CD14-positive monocyte (primary cell): ENCODE measurements at regions not wholly inside any gene's neighbourhood (a gene's known extent, or its start where the extent isn't known, plus 50 kb on each side); places are given as distances from the start of the nearest gene placed in this dataset.

Source experiments
- DNase-seq, 3 donors: peaks; one replicate each; pipeline ENCODE4 v3.0.0-alpha.2; 2011 to 2022
- H2AFZ ChIP-seq: 2 replicates; pipeline ENCODE4 v1.6.0; 2012; ENCODE audit warnings: mild to moderate bottlenecking, low read depth, low read length, inconsistent platforms; ENCODE audit not compliant: insufficient read depth, poor library complexity, severe bottlenecking
- H3K27ac ChIP-seq, 2 donors: 1 replicate in 1 of 2; 2 replicates in 1 of 2; pipeline ENCODE4 v1.5.1; 2012 to 2013; ENCODE audit warnings: low read length in 2 of 2, control low read depth in 1 of 2, inconsistent platforms in 1 of 2, low read depth in 1 of 2, mild to moderate bottlenecking in 1 of 2
- H3K27me3 ChIP-seq, 2 donors: one replicate each; pipeline versions ENCODE4 v1.6.0 to v1.6.1; 2011 to 2013; ENCODE audit warnings: low read length in 2 of 2; ENCODE audit not compliant: control insufficient read depth in 2 of 2, insufficient read depth in 2 of 2
- H3K36me3 ChIP-seq, 2 donors: replicated peaks in 1 of 2; 1 replicate in 1 of 2; 2 replicates in 1 of 2; pipeline versions ENCODE4 v1.5.1 to v1.6.1; 2012 to 2013; ENCODE audit warnings: low read length in 2 of 2, control low read depth in 1 of 2, inconsistent platforms in 1 of 2, mild to moderate bottlenecking in 1 of 2; ENCODE audit not compliant: insufficient read depth in 2 of 2, control insufficient read depth in 1 of 2
- H3K4me1 ChIP-seq, 2 donors: 1 replicate in 1 of 2; 2 replicates in 1 of 2; pipeline versions ENCODE4 v1.5.1 to v1.6.1; 2012 to 2013; ENCODE audit warnings: low read length in 2 of 2, control low read depth in 1 of 2, inconsistent platforms in 1 of 2, mild to moderate bottlenecking in 1 of 2, moderate library complexity in 1 of 2; ENCODE audit not compliant: insufficient read depth in 2 of 2, control insufficient read depth in 1 of 2
- H3K4me2 ChIP-seq: replicated peaks from 2 replicates; pipeline ENCODE3; 2012; ENCODE audit warnings: low read length, moderate library complexity, mild to moderate bottlenecking; ENCODE audit not compliant: poor library complexity, severe bottlenecking; ENCODE audit errors: extremely low read depth
- H3K4me3 ChIP-seq, 3 experiments: fragments of 200-600 bp in 1 of 3; sonication (generic) in 1 of 3; replicated peaks in 1 of 3; 1 replicate in 2 of 3; 2 replicates in 1 of 3; pipeline ENCODE4 v1.5.1; 2011 to 2013; ENCODE audit warnings: low read length in 3 of 3, mild to moderate bottlenecking in 3 of 3, control low read depth in 2 of 3, low read depth in 2 of 3, inconsistent platforms in 1 of 3, moderate library complexity in 1 of 3
- H3K79me2 ChIP-seq: 2 replicates; pipeline ENCODE4 v1.6.0; 2012; ENCODE audit warnings: mild to moderate bottlenecking, control low read depth, inconsistent platforms, low read length, moderate library complexity; ENCODE audit not compliant: insufficient read depth
- H3K9ac ChIP-seq: 2 replicates; pipeline ENCODE4 v1.6.0; 2017; ENCODE audit warnings: low read length, mild to moderate bottlenecking; ENCODE audit not compliant: insufficient read depth, poor library complexity, severe bottlenecking
- H3K9me3 ChIP-seq, 2 donors: replicated peaks in 1 of 2; 1 replicate in 1 of 2; 2 replicates in 1 of 2; pipeline versions ENCODE4 v1.5.1 to v1.6.1; 2012 to 2013; ENCODE audit warnings: low read length in 2 of 2, control low read depth in 1 of 2; ENCODE audit not compliant: control insufficient read depth in 1 of 2, insufficient read depth in 1 of 2
- H4K20me1 ChIP-seq: 2 replicates; pipeline ENCODE4 v1.6.0; 2012; ENCODE audit warnings: mild to moderate bottlenecking, low read length, control low read depth, moderate library complexity; ENCODE audit not compliant: insufficient read depth
- H3K27ac Mint-ChIP-seq, 7 donors: one replicate each; pipeline ENCODE4 v1.8.0; 2020; ENCODE audit warnings: mild to moderate bottlenecking in 7 of 7, mixed read lengths in 7 of 7, moderate library complexity in 6 of 7, inconsistent platforms in 2 of 7
- H3K27me3 Mint-ChIP-seq, 3 donors: one replicate each; pipeline ENCODE4 v1.8.0; 2021 to 2022; ENCODE audit warnings: low read depth in 3 of 3, mild to moderate bottlenecking in 3 of 3, mixed read lengths in 3 of 3, moderate library complexity in 3 of 3, inconsistent platforms in 1 of 3
- H3K36me3 Mint-ChIP-seq, 2 donors: one replicate each; pipeline ENCODE4 v1.8.0; 2020; ENCODE audit warnings: mixed read lengths in 2 of 2, inconsistent platforms in 1 of 2, mild to moderate bottlenecking in 1 of 2
- H3K4me1 Mint-ChIP-seq: one replicate; pipeline ENCODE4 v1.8.0; 2020; ENCODE audit warnings: mild to moderate bottlenecking, mixed read lengths
- H3K4me3 Mint-ChIP-seq, 2 donors: one replicate each; pipeline ENCODE4 v1.8.0; 2020; ENCODE audit warnings: mild to moderate bottlenecking in 2 of 2, mixed read lengths in 2 of 2, moderate library complexity in 1 of 2
- H3K9me3 Mint-ChIP-seq, 7 donors: one replicate each; pipeline ENCODE4 v1.8.0; 2020 to 2022; ENCODE audit warnings: mixed read lengths in 7 of 7, mild to moderate bottlenecking in 6 of 7, moderate library complexity in 6 of 7, inconsistent platforms in 2 of 7
- CTCF ChIP-seq: fragments of 200-600 bp; IDR thresholded peaks from one replicate; pipeline ENCODE4 v1.8.0; 2022; ENCODE audit warnings: antibody characterized with exemption, mild to moderate bottlenecking
- WGBS: methylation state at CpG from one replicate; pipeline ENCODE4 v1.1.5; 2013; ENCODE audit warnings: missing lambda C conversion rate; ENCODE audit not compliant: insufficient coverage; 5-methylcytosine and 5-hydroxymethylcytosine counted together
- intact Hi-C, 2 donors: fragments of 100-400 bp; cut with micrococcal nuclease; formaldehyde crosslinking; loops; one replicate each; pipeline versions ENCODE4 v1.15.0 to v1.15.1; 2023

- TF ChIP-seq CTCF = no peak
- Histone ChIP-seq H3K36me3 (no peaks in the 10 kb centered on the region), H2AFZ (no peak overlapping the region), H3K4me2 (no peak overlapping the region), H3K79me2 (no peaks in the 10 kb centered on the region), H4K20me1 (no peaks in the 10 kb centered on the region), H3K4me3 (no peak overlapping the region), H3K9me3 (peaks cover 0 to 7% of the 10 kb centered on the region in 2 donors), H3K9ac (no peak overlapping the region), H3K27ac (no peak overlapping the region), H3K4me1 (no peaks in the 10 kb centered on the region), H3K27me3 (no peaks in the 10 kb centered on the region)
- H3K9me3 Mint-ChIP-seq = peaks cover 0 to 13% (median 6%) of the 10 kb centered on the region in 7 donors
- H3K4me1 Mint-ChIP-seq = no peaks in the 10 kb centered on the region
- no peak for DNase-seq
- WGBS = 74% methylated on average over 3 of the region's 3 CpGs
- peaks cover 4 to 6% (median 5%) of the 10 kb centered on the region in 3 donors for H3K27me3 Mint-ChIP-seq
- no peaks in the 10 kb centered on the region for H3K36me3 Mint-ChIP-seq
- no peak overlapping the region for H3K4me3 Mint-ChIP-seq
- intact Hi-C loops = no loop called here
- no peak overlapping the region for H3K27ac Mint-ChIP-seq
Measured at GRCh38 chr12:3417113-3417512, 73.9 kb upstream of the PRMT8 start.

- Mint-ChIP-seq H3K4me1 (no peaks in the 10 kb centered on the region), H3K4me3 (no peak overlapping the region), H3K36me3 (no peaks in the 10 kb centered on the region), H3K9me3 (peaks cover 0 to 19% (median 6%) of the 10 kb centered on the region in 7 donors), H3K27ac (no peak overlapping the region), H3K27me3 (peaks cover 6 to 7% (median 6%) of the 10 kb centered on the region in 3 donors)
- intact Hi-C loops = no loop called here
- no peak overlapping the region for H3K9ac ChIP-seq
- H4K20me1 ChIP-seq = no peaks in the 10 kb centered on the region
- WGBS = 86% methylated on average over 1 of the region's 3 CpGs
- DNase-seq = no peak
- no peak overlapping the region for H2AFZ ChIP-seq
- H3K4me1 ChIP-seq = no peaks in the 10 kb centered on the region
- no peaks in the 10 kb centered on the region for H3K27me3 ChIP-seq
- peaks cover 0 to 12% of the 10 kb centered on the region in 2 donors for H3K9me3 ChIP-seq
- H3K4me2 ChIP-seq = no peak overlapping the region
- no peak for TF ChIP-seq CTCF
- H3K36me3 ChIP-seq = no peaks in the 10 kb centered on the region
- no peaks in the 10 kb centered on the region for H3K79me2 ChIP-seq
- H3K4me3 ChIP-seq = no peak overlapping the region
- H3K27ac ChIP-seq = no peak overlapping the region
Measured at GRCh38 chr12:3417937-3418462, 73.0 kb upstream of the PRMT8 start.
